GM12878 (cell line): ENCODE measurements at regions not wholly inside any gene's neighbourhood (a gene's known extent, or its start where the extent isn't known, plus 50 kb on each side); places are given as distances from the start of the nearest gene placed in this dataset.

ENCODE experiments used
- ATAC-seq: fragments of 200-7000 bp; cut with Tn5 transposase; 3 replicates; pipeline ENCODE4 v1.9.1; 2020; ENCODE audit warnings: mild to moderate bottlenecking, moderate library complexity
- BruUV-seq: library from RNA; stranded (reverse); fragments of 400-500 nt; replicated peaks from 2 replicates; lab custom pipeline; 2021; lab: Mats Ljungman, UMichigan
- CTCF ChIA-PET: fragments of 300-600 bp; sonication (Branson Sonifier 250); formaldehyde crosslinking; extraction: SDS; loops from one replicate; lab custom pipeline; 2021; ENCODE audit warnings: inconsistent platforms; lab: Yijun Ruan, JAX
- POLR2A ChIA-PET: fragments of 350-600 bp; formaldehyde crosslinking; extraction: SDS; loops from one replicate; lab custom pipeline; 2021; ENCODE audit warnings: inconsistent platforms; lab: Charles Lee
- RAD21 ChIA-PET: fragments of 300-600 bp; sonication (Branson Sonifier 250); formaldehyde crosslinking; loops from one replicate; lab custom pipeline; 2023; ENCODE audit warnings: antibody characterized with exemption; ENCODE audit not compliant: unreplicated experiment; lab: Charles Lee
- SMC1A ChIA-PET: fragments of 300-600 bp; sonication (Branson Sonifier 250); formaldehyde crosslinking; loops from one replicate; lab custom pipeline; 2023; ENCODE audit not compliant: unreplicated experiment, uncharacterized antibody; lab: Charles Lee
- DNase-seq: peaks from one replicate; pipeline ENCODE4 v3.0.0-alpha.2; 2011; ENCODE audit warnings: low read depth, low spot score
- FAIRE-seq: peaks from 3 replicates; lab custom pipeline; 2011; peaks lifted over from hg19 to GRCh38; lab: Jason Lieb, UNC
- H2AFZ ChIP-seq: 2 replicates; pipeline ENCODE4 v1.6.0; 2011; ENCODE audit warnings: low read depth, low read length, control low read depth; ENCODE audit not compliant: control insufficient read depth
- H3K27ac ChIP-seq: 2 replicates; pipeline ENCODE4 v1.5.1; 2011; ENCODE audit warnings: control low read depth; ENCODE audit not compliant: control insufficient read depth, insufficient read depth
- H3K27me3 ChIP-seq, 2 experiments: replicated peaks in 1 of 2; 2 replicates each; pipeline versions ENCODE4 v1.6.0 to v1.6.1; 2011; ENCODE audit warnings: low read length in 1 of 2; ENCODE audit not compliant: control insufficient read depth in 2 of 2, insufficient read depth in 2 of 2
- H3K36me3 ChIP-seq, 2 experiments: 2 replicates each; pipeline ENCODE4 v1.5.1; 2011; ENCODE audit warnings: low read length in 1 of 2; ENCODE audit not compliant: control insufficient read depth in 2 of 2, insufficient read depth in 2 of 2
- H3K4me1 ChIP-seq: 2 replicates; pipeline ENCODE4 v1.6.1; 2011; ENCODE audit warnings: mild to moderate bottlenecking, low read length, moderate library complexity, mixed read lengths; ENCODE audit not compliant: control insufficient read depth, insufficient read depth
- H3K4me2 ChIP-seq: 2 replicates; pipeline ENCODE4 v1.6.0; 2011; ENCODE audit warnings: control low read depth; ENCODE audit not compliant: control insufficient read depth, insufficient read depth
- H3K4me3 ChIP-seq: fragments of 200-600 bp; sonication (generic); 2 replicates; pipeline ENCODE4 v1.5.1; 2016
- H3K79me2 ChIP-seq: 2 replicates; pipeline ENCODE4 v1.6.0; 2011; ENCODE audit warnings: low read length; ENCODE audit not compliant: control insufficient read depth, insufficient read depth
- H3K9ac ChIP-seq: 2 replicates; pipeline ENCODE4 v1.8.0; 2011; ENCODE audit warnings: low read length, control low read depth, mixed read lengths; ENCODE audit not compliant: control insufficient read depth, insufficient read depth
- H3K9me3 ChIP-seq: replicated peaks from 3 replicates; pipeline ENCODE4 v1.5.1; 2011; ENCODE audit warnings: mild to moderate bottlenecking, low read length; ENCODE audit not compliant: control insufficient read depth, insufficient read depth
- H4K20me1 ChIP-seq: 2 replicates; pipeline ENCODE4 v1.6.0; 2011; ENCODE audit not compliant: control insufficient read depth, insufficient read depth
- CBX3 ChIP-seq: fragments of 200-600 bp; sonication (generic); IDR thresholded peaks from 2 replicates; pipeline ENCODE4 v1.6.1; 2016; ENCODE audit warnings: low read depth, borderline replicate concordance
- CHD2 ChIP-seq: IDR thresholded peaks from 2 replicates; pipeline ENCODE4 v1.6.1; 2011; ENCODE audit warnings: low read depth, low read length, improper control_type of control experiment, borderline replicate concordance
- IRF4 ChIP-seq: IDR thresholded peaks from 2 replicates; pipeline ENCODE4 v1.6.1; 2011; ENCODE audit warnings: low read depth, low read length
- MYC ChIP-seq: IDR thresholded peaks from 2 replicates; pipeline ENCODE4 v1.6.1; 2011; ENCODE audit warnings: mild to moderate bottlenecking, low read length, moderate library complexity, inconsistent platforms; ENCODE audit not compliant: insufficient read depth, insufficient replicate concordance, insufficient read length, severe bottlenecking
- NRF1 ChIP-seq: conservative IDR thresholded peaks from 2 replicates; pipeline ENCODE4 v1.6.1; 2011; ENCODE audit warnings: mild to moderate bottlenecking, low read depth, low read length, improper control_type of control experiment
- SMAD1 ChIP-seq: fragments of 450-650 bp; IDR thresholded peaks from 2 replicates; pipeline ENCODE4 v1.6.1; 2018; ENCODE audit warnings: mild to moderate bottlenecking, low read depth; ENCODE audit not compliant: partially characterized antibody
- SP1 ChIP-seq: IDR thresholded peaks from one replicate; pipeline ENCODE4 v1.6.1; 2011; ENCODE audit warnings: low read depth, low read length
- ZNF207 ChIP-seq: fragments of 450-650 bp; IDR thresholded peaks from 2 replicates; pipeline ENCODE4 v1.6.1; 2014; ENCODE audit warnings: antibody characterized with exemption, mild to moderate bottlenecking, borderline replicate concordance
- ZNF217 ChIP-seq: fragments of 450-650 bp; IDR thresholded peaks from 2 replicates; pipeline ENCODE4 v1.6.1; 2017; ENCODE audit warnings: antibody characterized with exemption, mild to moderate bottlenecking
- ZNF622 ChIP-seq: fragments of 450-650 bp; IDR thresholded peaks from 2 replicates; pipeline ENCODE4 v1.6.1; 2017; ENCODE audit warnings: mild to moderate bottlenecking, inconsistent platforms
- ZSCAN29 ChIP-seq: fragments of 450-650 bp; IDR thresholded peaks from 2 replicates; pipeline ENCODE4 v1.6.1; 2017; ENCODE audit warnings: mild to moderate bottlenecking, moderate library complexity
- WGBS: methylation state at CpG from one replicate; pipeline ENCODE4 v1.1.6; 2016; ENCODE audit warnings: low lambda C conversion rate; ENCODE audit not compliant: insufficient replicate concordance, insufficient coverage; ENCODE audit errors: missing lambda C conversion rate; 5-methylcytosine and 5-hydroxymethylcytosine counted together
- in situ Hi-C: fragments of 300-500 bp; cut with MboI; formaldehyde crosslinking; loops from 9 replicates; pipeline ENCODE4 v1.14.3; 2018; ENCODE audit warnings: mixed read lengths
- intact Hi-C: fragments of 100-400 bp; cut with micrococcal nuclease; formaldehyde crosslinking; loops from one replicate; pipeline ENCODE4 v1.14.2; 2022; ENCODE audit not compliant: unreplicated experiment
- TF ChIP-seq, protein P1 (sequence below): fragments of 450-650 bp; formaldehyde crosslinking; IDR thresholded peaks from 2 replicates; pipeline ENCODE4 v1.5.0; 2022; ENCODE audit warnings: mild to moderate bottlenecking, missing genetic modification characterization
- TF ChIP-seq, protein P2 (sequence below): fragments of 450-650 bp; IDR thresholded peaks from 2 replicates; pipeline ENCODE4 v1.6.1; 2017; ENCODE audit warnings: mild to moderate bottlenecking, low read depth, inconsistent platforms; ENCODE audit not compliant: poor library complexity, severe bottlenecking

DNA sequence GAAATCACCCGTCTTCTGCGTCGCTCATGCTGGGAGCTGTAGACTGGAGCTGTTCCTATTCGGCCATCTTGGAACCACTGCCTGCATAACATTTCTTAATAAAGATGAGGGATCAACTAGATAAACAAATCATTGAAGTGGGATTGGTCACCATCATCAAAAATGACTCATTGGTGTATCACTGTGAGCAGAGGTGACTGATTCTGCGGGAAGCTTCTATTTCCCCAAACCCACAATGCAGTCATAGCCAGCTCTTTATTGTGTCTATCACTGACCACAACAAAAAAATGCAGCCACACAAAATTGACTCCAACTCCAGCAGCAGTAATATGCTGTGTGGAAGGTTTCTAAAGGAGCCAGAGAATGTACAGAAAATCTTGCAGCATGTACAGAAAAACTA is 630.7 kb upstream of the HS6ST1 start:
- Histone ChIP-seq H3K4me2 (no peak overlapping the region), H3K9me3 (no peaks in the 10 kb centered on the region), H3K4me1 (no peaks in the 10 kb centered on the region), H3K27ac (no peak overlapping the region), H2AFZ (no peak overlapping the region), H3K79me2 (no peaks in the 10 kb centered on the region), H3K36me3 (no peaks in the 10 kb centered on the region), H3K9ac (no peak overlapping the region), H3K27me3 (no peaks in the 10 kb centered on the region), H3K4me3 (no peak overlapping the region), H4K20me1 (no peaks in the 10 kb centered on the region)
- intact Hi-C loops (no loop called here), in situ Hi-C loops (no loop called here)
- WGBS, result 50% methylated on average over 5 of the region's 5 CpGs
- DNase-seq (no peak), FAIRE-seq (no peak), ATAC-seq (no peak)
- ChIA-PET SMC1A (no interaction called here), POLR2A (no interaction called here), RAD21 (no interaction called here), CTCF (no interaction called here)
- BruUV-seq, result no TSS peak
- TF ChIP-seq MYC, result no peak
- TF ChIP-seq ZSCAN29, result no peak
- TF ChIP-seq ZNF622, result no peak
- TF ChIP-seq CBX3, result no peak
- no peak for TF ChIP-seq ZNF217
- TF ChIP-seq CHD2, result no peak
- no peak for TF ChIP-seq IRF4
- TF ChIP-seq, protein P1, sequence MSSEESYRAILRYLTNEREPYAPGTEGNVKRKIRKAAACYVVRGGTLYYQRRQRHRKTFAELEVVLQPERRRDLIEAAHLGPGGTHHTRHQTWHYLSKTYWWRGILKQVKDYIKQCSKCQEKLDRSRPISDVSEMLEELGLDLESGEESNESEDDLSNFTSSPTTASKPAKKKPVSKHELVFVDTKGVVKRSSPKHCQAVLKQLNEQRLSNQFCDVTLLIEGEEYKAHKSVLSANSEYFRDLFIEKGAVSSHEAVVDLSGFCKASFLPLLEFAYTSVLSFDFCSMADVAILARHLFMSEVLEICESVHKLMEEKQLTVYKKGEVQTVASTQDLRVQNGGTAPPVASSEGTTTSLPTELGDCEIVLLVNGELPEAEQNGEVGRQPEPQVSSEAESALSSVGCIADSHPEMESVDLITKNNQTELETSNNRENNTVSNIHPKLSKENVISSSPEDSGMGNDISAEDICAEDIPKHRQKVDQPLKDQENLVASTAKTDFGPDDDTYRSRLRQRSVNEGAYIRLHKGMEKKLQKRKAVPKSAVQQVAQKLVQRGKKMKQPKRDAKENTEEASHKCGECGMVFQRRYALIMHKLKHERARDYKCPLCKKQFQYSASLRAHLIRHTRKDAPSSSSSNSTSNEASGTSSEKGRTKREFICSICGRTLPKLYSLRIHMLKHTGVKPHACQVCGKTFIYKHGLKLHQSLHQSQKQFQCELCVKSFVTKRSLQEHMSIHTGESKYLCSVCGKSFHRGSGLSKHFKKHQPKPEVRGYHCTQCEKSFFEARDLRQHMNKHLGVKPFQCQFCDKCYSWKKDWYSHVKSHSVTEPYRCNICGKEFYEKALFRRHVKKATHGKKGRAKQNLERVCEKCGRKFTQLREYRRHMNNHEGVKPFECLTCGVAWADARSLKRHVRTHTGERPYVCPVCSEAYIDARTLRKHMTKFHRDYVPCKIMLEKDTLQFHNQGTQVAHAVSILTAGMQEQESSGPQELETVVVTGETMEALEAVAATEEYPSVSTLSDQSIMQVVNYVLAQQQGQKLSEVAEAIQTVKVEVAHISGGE, result no peak
- TF ChIP-seq ZNF207, result no peak
- TF ChIP-seq SP1, result no peak
- TF ChIP-seq, protein P2, sequence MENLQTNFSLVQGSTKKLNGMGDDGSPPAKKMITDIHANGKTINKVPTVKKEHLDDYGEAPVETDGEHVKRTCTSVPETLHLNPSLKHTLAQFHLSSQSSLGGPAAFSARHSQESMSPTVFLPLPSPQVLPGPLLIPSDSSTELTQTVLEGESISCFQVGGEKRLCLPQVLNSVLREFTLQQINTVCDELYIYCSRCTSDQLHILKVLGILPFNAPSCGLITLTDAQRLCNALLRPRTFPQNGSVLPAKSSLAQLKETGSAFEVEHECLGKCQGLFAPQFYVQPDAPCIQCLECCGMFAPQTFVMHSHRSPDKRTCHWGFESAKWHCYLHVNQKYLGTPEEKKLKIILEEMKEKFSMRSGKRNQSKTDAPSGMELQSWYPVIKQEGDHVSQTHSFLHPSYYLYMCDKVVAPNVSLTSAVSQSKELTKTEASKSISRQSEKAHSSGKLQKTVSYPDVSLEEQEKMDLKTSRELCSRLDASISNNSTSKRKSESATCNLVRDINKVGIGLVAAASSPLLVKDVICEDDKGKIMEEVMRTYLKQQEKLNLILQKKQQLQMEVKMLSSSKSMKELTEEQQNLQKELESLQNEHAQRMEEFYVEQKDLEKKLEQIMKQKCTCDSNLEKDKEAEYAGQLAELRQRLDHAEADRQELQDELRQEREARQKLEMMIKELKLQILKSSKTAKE, result no peak
- TF ChIP-seq NRF1, result no peak
- TF ChIP-seq SMAD1, result no peak
